CD4-positive, alpha-beta T cell treated with Interferon alpha-2 for 1 hour (primary cell): ENCODE measurements at regions not wholly inside any gene's neighbourhood (a gene's known extent, or its start where the extent isn't known, plus 50 kb on each side); places are given as distances from the start of the nearest gene placed in this dataset.
A peak's percentile ranks its signal among the peaks of the same experiment; 100 is the strongest.
"Not testable (repeated sequence)": the region's sequence is repeated elsewhere in the genome, so short reads cannot be mapped to it uniquely, and the experiment has no call there.

Experiments
- DNase-seq, 2 donors: peaks; one replicate each; pipeline ENCODE4 v3.0.0-alpha.2; 2020 to 2022

DNA sequence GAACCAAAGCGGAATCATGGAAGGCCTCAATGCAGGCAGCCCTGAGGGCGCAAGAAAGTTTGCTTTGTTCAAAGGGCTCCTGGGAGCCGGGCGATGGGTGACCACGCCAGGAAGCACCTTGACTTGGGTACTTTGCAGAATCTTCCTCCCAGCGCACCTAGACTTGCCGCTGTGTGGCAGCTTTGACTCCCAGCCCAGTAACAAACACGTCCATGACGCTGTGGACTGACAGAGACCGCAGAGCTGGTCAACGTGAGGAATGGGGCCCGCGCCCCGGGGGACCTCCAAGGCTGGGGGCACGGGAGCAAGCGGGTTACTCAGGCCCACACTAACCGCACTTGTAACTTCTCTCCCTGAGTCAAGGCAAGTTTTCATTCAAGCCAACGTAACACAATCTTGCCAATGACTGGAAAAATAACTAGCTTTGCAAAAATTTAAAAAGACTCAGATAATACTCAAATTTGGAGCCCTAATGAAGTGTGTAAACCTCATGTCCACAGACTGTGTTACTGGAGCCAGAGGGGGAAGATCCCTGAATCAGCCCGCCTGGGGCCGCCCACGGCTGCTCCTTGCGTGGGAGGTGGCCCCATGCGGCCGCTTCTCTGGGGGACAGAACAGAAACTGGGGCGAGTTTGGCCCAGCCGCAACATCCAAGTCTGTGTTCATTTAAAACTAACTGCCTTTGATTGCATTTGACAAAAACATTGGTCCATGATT lies 130.8 kb downstream of the DNAJB6 start:
- DNase-seq: no peak

DNA sequence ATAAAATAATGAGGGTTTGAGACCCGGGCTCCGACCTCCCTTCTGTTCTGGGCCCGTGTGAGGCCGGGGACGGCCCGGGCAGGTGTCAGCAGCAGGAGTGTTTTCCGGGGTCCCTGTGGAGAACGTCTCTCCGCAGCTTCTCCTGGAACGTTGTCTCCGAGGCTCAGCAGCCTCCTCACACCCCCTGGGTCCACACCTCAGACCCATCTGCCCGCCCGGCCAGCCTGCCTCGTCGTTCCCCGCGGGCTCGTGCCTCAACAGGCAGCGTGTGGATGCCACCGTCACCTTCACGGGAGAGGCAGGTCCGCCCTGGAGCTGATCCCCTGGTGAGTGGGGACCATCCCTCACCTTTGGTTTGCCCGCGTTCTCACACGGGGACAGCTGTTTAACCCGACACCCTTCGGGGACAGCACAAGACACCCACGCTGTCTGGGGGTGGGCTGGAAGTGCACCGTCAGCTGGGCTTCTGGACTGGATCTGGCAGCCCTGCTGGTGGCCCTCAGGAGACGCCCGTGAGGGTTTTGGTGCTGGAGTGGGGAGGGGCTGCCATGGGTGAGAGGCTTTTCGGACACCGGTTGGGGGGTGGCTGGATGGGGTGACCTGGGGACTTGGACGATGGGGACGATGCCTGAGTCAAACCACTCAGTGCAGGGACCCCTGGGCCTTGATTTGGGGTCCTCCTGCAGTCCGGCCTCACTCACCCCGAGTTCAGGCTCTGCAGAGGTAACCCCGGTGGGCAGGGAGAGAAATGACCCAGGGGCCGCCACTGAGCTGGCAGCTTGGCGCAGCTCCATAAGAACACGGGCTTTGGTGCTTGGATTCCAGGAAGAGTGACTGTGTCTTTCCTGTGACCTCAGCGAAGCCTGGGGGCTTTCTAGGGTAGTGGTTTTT lies 131.7 kb downstream of the DNAJB6 start:
- no peak for DNase-seq

DNA sequence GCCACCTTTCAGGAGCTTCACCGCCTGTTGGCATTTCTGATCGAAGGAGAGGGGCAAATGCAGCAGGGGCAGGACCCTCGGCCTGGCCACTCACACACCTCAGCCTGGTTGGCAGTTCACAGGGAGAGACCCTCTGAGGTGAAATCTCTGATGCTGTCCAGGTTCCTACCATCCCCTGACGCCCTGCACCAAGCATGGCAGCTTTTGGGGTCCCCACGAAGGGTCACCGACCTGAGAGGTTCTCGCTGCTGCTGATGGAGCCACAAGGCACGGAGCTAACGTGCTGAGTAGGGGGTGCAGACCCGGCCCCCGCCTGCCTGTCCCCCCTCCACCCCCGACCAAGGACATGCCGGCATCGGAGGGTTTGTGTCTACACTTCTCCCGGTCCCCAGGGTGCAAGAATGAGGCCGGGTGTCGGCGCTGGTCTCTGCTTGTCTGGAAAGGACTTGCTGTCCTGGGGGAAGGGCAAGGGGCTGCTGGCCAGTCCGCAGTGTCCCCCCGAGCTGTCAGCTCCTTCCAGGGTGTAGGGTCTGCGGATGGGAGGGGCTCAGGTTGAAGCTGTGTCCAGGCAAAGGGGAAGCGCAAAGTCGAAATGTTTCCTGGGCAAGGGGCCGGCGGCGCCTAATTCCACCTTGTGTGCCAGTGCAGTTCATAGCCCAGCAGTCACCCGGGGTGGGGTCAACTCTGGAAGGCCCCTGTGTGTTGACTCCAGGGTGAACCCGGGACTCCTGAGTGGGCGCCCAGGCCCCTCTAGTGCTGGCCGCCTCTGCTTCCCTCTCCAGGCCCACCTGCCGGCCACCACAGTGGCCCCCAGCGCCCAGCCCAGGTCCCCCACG lies 132.6 kb downstream of the DNAJB6 start:
- DNase-seq: no peak

DNA sequence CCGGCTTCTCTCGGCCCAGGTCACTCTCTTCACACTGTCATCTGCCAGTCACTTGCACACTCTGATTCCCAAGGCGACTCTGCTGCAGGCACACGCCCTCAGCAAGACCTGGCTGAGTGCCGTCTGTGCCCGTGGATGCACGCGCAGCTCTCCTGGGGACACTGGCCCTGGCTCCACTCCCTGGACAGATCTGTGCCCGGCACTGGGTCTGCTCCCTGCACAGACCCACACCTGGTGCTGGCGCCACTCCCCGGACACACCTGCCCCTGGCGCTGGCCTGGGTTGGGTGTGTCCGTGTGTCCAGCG lies 133.2 kb downstream of the DNAJB6 start:
- no peak for DNase-seq

DNA sequence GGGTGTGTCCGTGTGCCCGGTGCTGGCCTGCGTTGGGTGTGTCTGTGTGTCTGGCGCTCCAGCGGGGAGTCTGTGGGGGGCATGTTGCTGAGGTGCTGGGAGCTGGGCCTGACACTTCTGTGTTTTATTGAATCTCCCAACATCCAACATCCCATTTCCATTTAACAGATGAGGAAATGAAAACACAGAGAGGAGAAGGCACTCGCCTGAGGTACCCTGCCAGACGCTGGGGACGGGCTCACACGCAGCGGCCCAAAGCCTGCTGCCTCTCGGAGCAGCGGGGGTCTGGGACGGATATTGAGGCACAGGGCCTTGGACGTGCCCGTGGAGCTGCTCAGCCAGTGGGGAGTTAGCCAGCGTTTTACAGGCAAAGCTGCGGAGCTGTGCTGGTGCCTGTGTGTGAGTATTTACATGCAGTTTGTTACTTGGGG lies 133.9 kb downstream of the DNAJB6 start:
- DNase-seq: no peak

DNA sequence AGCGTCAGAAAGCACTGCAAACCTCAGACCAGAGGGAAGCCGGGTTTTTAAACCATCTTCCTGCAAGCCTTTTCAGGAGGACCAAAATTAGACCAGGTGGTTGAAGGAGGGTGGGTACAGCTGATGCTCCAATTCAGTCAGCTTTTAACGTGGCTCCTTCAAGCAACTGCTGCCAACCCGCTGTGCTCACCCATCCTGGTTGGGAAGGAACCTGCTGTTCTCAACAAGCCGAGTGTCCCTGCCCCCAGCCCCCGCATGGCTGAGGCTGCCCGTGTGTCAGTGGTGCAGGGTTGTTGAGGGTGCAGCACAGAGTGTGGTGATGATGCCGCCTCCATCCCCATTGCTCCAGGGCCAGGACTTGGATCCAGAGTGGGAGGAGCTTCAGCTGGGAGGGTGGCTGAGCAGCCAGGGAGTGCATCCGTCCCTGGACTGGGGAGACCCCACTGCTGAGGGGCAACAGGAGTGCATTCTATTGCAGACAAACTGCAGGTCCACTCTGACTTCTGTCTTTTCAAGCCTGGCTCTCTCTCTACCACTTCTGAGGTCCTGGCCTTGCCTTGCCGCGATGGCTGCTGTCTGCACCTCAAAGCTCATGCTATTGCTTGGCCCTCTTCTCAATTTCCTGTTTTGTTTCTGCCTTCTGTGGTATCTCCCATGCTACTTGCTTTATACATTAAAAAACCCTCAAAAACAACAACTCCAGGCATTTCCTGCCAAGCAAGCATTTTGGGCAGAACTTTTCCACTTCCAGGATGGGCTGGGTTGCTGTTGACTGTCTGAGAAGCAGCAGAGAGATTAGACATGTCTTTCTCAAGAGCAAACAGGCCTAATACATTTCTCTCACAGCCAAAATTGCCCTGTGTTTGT lies 134.7 kb downstream of the DNAJB6 start:
- DNase-seq: peak in 1 of 2 donors; percentile 31

DNA sequence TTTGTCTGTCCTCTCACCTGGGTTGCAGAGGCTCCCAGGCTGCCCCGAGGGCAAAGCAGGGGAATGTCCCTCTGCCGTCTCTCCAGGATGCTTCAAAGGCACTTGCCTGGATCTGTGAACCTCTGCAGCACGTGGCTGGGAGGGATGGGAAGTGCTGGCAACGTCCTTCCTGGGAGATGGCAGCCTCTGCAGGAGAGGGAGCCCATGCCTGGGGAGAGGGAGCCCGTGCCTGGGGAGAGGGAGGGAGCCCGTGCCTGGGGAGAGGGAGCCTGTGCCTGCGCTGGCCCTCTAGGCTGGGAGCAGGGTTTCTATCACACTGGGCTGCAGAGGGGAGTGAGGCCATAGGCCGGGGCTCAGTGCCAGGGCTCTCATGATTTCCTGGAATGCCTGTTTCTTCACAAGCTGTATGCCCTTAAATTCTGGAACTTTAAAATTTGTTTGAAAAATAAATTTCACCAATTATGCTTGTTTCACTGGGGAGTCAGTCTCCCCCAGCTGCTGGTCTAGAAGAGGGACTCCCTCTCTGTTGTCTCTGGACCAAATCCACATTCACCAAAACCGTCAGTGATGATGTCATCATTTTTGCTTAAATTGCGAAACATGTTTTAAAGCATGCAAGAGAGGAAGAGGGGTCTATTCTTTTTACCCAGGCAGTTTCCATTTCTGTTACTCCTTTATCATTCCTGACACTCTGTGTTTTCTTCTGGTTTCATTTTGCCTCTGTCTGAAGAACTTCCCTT lies 135.7 kb downstream of the DNAJB6 start:
- no peak for DNase-seq

DNA sequence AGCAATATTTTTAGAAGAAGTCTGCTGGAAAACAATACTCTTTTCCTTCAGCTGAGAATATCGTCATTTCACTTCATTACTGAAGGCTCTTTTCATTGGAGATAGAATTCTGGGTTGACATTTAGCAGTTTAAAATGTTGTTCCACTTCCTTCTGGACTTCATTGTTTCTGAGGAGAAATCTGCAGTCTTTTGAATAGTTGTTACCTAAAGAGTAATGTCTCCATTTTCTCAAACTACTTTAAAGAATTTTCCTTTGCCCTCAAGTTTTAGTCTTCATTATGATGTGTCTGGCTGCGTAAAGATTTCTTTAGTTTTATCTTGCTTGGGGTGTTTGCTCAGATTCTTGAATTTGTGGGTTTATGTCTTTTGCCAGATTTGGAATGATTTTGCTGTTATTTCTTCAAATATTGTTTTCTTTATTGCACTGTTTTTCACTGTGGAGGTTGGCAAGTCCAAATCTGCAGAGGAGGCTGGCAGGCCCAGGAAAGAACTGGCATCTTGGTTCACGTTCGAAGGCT lies 136.3 kb downstream of the DNAJB6 start:
- DNase-seq: no peak

DNA sequence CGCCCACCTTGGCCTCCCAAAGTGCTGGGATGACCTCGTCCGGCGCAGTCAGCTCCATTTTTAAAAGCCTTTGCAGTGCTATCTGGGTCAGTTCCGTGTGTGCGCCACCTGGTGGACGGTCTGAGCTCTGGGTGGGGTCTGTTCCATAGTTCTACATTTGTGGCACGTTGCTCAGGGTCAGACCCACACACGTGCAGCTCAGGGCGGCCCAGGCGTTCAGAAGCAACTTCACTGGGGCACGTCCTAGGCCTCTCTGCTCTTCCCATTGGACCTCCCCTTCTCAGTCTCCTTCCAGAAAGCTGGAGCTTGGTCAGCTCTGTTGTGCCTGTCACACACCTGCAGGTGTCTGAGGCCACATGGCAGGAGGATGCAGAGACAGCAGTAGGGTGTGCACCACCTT lies 137.9 kb downstream of the DNAJB6 start:
- no peak for DNase-seq

DNA sequence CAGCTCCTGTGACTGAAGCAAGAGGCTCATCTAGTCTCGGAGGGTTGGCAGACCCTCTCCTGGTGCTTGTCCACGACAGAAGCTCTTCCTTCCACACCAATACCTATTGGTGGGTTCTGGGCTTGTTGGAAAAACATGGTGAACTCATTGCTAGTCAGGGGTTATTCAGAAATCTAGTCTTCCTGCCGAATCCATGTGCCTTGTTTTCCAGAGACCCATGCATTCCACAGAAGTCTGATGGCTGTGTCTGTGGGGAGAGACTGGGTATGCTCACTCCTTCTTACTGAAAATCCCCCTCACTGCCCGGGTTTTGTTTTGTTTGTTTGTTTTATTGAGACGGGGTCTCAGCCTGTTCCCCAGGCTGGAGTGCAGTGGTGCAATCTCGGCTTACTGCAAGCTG lies 138.3 kb downstream of the DNAJB6 start:
- DNase-seq: no peak

DNA sequence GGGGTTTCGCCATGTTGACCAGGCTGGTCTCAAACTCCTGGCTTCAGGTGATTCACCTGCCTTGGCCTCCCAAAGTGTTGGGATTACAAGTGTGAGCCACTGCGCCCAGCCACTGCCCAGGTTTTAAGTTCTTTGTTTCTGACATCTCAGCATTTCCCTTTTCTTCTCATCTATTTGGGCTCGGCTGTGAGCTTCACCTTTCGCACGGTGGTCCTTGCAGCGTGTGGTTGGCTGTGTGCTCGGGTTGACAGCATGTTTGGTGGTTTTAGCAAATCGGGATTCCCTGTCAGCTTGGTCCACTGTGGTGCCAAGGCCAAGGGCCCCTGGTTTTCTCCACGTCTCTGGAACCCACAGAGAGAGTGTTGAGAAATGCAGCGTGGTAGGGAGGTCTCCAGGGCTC lies 138.8 kb downstream of the DNAJB6 start:
- no peak for DNase-seq

DNA sequence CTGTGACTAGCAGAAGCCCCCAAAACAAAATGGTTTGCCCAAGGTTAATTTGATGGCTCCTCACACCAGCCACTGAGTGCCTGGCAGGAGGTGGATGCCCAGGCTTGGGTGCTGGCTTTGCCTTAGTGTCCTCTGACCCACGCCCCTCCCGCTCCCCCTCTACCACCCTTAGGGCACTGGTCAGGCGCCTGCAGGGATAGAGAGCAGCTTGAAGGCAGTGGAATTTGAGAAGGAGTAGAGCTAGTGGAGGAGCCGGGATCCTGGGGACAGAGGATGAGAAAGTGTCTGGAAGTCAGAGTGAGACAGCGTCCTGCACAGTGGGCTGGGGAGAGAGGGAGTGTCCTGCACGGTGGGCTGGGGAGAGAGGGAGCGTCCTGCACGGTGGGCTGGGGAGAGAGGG lies 139.4 kb downstream of the DNAJB6 start:
- DNase-seq: no peak

DNA sequence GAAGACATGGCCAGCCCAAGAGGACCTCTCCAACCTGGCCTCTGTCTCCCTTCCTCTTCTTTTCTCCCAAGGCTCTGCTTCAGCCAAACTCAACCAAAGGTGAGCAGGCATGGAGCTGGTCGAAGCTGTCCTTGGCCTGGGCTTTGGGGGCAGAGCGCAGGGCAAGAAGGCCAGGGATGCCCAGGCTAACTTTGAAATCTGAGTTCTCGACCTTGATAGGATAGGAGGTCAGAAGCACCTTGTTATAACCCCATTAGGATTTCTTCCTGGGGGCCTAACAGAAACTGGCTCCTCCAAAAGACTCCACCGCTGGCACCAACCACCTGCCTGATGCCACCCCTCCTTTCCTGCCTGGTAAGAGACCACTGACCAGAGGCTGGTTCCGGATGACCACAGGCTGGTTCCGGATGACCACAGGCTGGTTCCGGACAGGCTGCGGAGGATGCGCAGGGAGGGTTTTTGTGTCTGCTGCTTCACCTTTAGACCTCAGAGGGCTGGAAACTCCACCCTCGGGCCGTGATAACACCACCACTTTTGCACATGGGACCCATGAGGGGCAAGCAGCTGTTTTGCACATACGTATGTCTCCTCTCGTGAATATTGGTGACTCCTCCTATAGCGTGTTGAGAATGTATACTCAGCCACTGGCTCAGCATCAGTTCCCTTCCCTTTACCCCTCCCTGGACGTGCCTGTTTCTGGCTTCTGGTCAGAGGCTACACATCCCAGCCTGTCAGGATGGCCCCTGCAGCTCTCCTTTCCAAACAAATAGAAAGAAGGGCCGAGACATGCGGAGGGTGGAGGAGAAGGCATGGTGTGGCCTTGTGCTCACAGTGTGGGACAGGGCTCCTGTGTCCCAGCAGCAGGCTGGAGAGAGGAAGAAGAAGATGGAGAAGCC lies 140.1 kb downstream of the DNAJB6 start:
- no peak for DNase-seq

DNA sequence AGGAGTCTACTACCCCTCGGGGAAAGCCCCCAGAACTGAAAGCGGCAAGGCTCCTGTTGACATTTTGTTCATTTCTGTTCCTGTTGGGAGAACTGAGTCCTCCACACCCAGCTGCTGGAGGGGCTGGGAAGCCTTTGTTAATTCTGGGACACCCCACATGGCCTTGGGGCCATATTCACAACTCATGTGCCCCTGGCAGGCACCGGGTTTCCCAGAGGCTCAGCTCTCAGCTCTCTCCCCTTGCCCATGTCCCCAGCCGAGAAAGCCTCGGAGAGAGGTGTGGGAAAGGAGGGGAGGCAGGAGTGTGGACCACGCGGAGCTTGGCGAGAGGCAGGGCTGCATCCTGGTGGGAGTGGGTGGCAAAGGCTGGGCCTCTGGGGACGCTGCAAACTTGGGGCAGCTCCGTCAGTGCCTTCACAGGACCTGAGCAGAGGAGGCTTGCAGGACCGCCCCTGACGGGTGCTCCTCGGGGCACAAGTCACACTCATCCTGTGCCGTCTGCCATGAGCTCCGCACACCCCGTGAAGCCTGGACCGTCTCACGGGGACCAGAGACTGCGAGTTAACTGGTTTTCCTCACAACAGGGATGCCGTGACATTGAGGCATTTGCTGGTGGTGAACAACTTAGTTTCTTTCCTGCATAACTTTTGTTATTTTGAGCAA lies 140.9 kb downstream of the DNAJB6 start:
- DNase-seq: peak in 1 of 2 donors; percentile 33

DNA sequence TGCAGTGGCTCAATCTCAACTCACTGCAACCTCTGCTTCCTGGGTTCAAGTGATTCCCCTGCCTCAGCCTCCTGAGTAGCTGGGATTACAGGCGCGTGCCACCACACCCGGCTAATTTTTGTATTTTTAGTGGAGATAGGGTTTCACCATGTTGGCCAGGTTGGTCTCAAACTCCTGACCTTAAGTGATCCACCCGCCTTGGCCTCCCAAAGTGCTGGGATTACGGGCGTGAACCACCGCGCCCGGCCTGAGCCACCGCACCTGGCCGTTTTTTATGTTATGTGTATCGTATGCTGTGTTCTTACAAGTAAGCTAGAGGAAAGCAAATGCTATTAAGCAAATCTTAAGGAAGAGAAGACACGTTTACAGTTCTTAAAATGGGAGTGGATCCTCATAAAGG lies 141.8 kb downstream of the DNAJB6 start:
- not testable (repeated sequence) for DNase-seq

DNA sequence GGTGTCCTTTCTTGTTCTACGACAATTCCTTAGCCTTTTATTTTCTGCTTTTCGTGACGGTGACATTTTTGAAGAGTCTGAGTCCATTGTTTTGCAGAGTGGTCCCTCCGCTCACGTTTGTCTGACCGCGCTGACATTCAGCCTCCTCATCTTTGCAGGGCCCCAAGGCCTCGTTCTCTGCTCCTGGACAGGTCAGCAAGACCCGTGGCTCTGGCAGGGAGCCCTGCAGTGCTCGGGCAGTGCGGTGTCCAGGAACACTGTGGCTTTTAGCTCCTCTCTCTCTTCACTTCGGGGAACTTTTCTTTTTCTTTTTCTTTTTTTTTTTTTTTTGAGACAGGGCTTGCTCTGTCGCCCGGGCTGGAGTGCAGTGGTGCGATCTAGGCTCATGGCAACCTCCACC lies 142.5 kb downstream of the DNAJB6 start:
- no peak for DNase-seq

DNA sequence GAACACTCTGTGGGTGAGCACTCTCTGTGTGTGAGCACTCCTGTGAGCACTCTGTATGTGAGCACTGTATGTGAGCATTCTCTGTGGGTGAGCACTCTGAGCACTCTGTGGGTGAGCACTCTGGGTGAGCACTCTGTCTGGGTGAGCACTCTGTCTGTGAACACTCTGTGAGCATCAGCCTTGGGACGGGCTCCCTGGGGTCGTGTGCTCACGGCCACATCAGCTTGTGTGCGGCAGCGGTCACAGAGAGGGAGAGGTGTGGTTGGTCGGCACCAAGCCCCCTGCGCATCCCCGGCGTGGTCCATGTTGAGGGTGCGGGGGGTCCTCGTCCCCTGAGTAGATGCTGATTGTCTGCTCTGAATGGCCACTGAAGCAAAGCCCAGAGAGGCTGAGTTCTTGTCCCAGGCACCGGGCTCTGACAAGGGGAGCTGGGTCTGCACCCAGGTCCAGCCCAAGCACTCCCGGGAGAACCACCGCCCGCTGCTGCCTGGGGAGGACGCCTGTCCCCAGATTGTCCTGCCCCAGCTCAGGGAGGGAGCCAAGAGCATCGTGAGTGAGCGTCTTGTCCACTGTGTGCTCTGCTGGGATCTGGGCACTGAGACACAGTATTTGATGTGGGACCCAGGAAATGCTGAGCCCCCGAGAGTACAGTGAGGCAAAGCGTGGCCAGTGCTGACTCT lies 143.7 kb downstream of the DNAJB6 start:
- no peak for DNase-seq

DNA sequence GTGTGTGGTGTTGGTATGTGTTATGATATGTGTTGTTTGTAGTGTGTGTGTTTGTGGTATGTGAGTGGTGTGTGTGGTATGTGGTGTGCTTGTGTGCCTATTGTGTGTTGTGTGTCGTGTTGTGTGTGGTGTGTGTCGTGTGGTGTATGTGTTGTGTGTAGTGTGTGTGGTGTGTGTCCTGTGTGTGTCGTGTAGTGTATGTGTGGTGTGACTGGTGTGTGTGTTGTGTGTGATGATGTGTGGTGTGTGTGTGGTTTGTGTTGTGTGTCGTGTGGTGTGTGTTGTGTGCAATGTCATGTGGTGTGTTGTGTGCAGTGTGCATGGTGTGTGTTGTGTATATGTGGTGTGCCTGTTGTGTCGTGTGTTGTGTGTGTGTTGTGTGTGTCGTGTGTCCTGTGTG lies 144.6 kb downstream of the DNAJB6 start:
- no peak for DNase-seq

DNA sequence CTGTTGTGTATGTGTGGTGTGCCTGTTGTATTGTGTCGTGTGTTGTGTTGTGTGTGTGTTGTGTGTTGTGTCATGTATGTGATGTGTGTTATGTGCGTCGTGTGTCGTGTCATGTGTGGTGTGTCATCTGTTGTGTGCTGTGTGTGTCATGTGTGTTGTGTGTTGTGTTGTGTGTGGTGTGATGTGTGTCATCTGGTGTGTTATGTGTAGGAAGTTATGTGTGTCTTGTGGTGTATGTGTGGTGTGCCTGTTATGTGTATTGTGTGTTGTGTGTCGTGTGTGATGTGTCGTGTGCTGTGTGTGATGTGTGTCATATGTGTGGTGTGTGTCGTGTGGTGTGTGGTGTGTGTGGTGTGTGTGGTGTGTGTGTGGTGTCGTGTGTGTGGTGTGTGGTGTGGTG lies 145.2 kb downstream of the DNAJB6 start:
- no peak for DNase-seq
